ENCODE measurements at regions not wholly inside any gene's neighbourhood (a gene's known extent, or its start where the extent isn't known, plus 50 kb on each side); places are given as distances from the start of the nearest gene placed in this dataset.

GRCh38 chr18:11286431-11286830 lies 137.1 kb upstream of the PIEZO2 start:
- no peaks in the 10 kb centered on the region for H3K79me2 ChIP-seq (ENCODE audit: control insufficient read depth, insufficient read depth, low read length)
- no peak overlapping the region for H2AFZ ChIP-seq (ENCODE audit: low read length)
- H3K36me3 ChIP-seq (ENCODE audit: control insufficient read depth, insufficient read depth, low read length) = no peaks in the 10 kb centered on the region
- H3K27ac ChIP-seq (ENCODE audit: insufficient read depth, low read length) = no peak overlapping the region
- TF ChIP-seq EZH2 (IDR thresholded peaks at IDR 0.05; ENCODE audit: low read length, missing control alignments) = no peak
- no peak for TF ChIP-seq CTCF (conservative IDR thresholded peaks at IDR 0.05 in 1 of 2, IDR thresholded peaks at IDR 0.05 in 1 of 2; ENCODE audit: low read depth in 1 of 2, low read length in 2 of 2)
- H3K4me1 ChIP-seq (ENCODE audit: control insufficient read depth, extremely low read depth, insufficient read depth, low read length) = no peaks in the 10 kb centered on the region
- no peak for DNase-seq (ENCODE audit: low read depth in 2 of 2)
- H3K27me3 ChIP-seq (ENCODE audit: control insufficient read depth, insufficient read depth, low read length) = no peaks in the 10 kb centered on the region
- H3K4me3 ChIP-seq (replicated peaks in 1 of 4; ENCODE audit: control extremely low read depth in 1 of 4, insufficient read depth in 1 of 4, low read depth in 3 of 4, low read length in 4 of 4) = no peak overlapping the region
- no peak overlapping the region for H3K4me2 ChIP-seq (ENCODE audit: extremely low read depth, insufficient read depth, low read length)
- no peak overlapping the region for H3K9ac ChIP-seq (ENCODE audit: insufficient read depth, low read length)
- no peaks in the 10 kb centered on the region for H4K20me1 ChIP-seq (ENCODE audit: control insufficient read depth, extremely low read depth, insufficient read depth, low read length)
- no peaks in the 10 kb centered on the region for H3K9me3 ChIP-seq (ENCODE audit: control insufficient read depth, insufficient read depth, low read depth, low read length)

- DNase-seq (ENCODE audit: low read depth in 2 of 2) = no peak
- no peak overlapping the region for H2AFZ ChIP-seq (ENCODE audit: low read length)
Observed at GRCh38 chr18:11284811-11285210, 135.4 kb upstream of the PIEZO2 start.

GRCh38 chr18:11284349-11284748 lies 135.0 kb upstream of the PIEZO2 start:
- H3K4me3 ChIP-seq (replicated peaks in 1 of 4; ENCODE audit: control extremely low read depth in 1 of 4, insufficient read depth in 1 of 4, low read depth in 3 of 4, low read length in 4 of 4) = no peak overlapping the region
- H2AFZ ChIP-seq (ENCODE audit: low read length) = no peak overlapping the region
- H3K27me3 ChIP-seq (ENCODE audit: control insufficient read depth, insufficient read depth, low read length) = no peaks in the 10 kb centered on the region
- no peaks in the 10 kb centered on the region for H4K20me1 ChIP-seq (ENCODE audit: control insufficient read depth, extremely low read depth, insufficient read depth, low read length)
- TF ChIP-seq EZH2 (IDR thresholded peaks at IDR 0.05; ENCODE audit: low read length, missing control alignments) (no peak), CTCF (conservative IDR thresholded peaks at IDR 0.05 in 1 of 2, IDR thresholded peaks at IDR 0.05 in 1 of 2; ENCODE audit: low read depth in 1 of 2, low read length in 2 of 2) (no peak)
- H3K9me3 ChIP-seq (ENCODE audit: control insufficient read depth, insufficient read depth, low read depth, low read length) = no peaks in the 10 kb centered on the region
- H3K27ac ChIP-seq (ENCODE audit: insufficient read depth, low read length) = no peak overlapping the region
- no peak overlapping the region for H3K4me2 ChIP-seq (ENCODE audit: extremely low read depth, insufficient read depth, low read length)
- no peak overlapping the region for H3K9ac ChIP-seq (ENCODE audit: insufficient read depth, low read length)
- no peaks in the 10 kb centered on the region for H3K36me3 ChIP-seq (ENCODE audit: control insufficient read depth, insufficient read depth, low read length)
- no peaks in the 10 kb centered on the region for H3K4me1 ChIP-seq (ENCODE audit: control insufficient read depth, extremely low read depth, insufficient read depth, low read length)
- DNase-seq (ENCODE audit: low read depth in 2 of 2) = no peak
- no peaks in the 10 kb centered on the region for H3K79me2 ChIP-seq (ENCODE audit: control insufficient read depth, insufficient read depth, low read length)

More at GRCh38 chr18:11284811-11285210, 135.4 kb upstream of the PIEZO2 start:
- TF ChIP-seq EZH2 (IDR thresholded peaks at IDR 0.05; ENCODE audit: low read length, missing control alignments) (no peak), CTCF (conservative IDR thresholded peaks at IDR 0.05 in 1 of 2, IDR thresholded peaks at IDR 0.05 in 1 of 2; ENCODE audit: low read depth in 1 of 2, low read length in 2 of 2) (no peak)
- H3K27ac ChIP-seq (ENCODE audit: insufficient read depth, low read length) = no peak overlapping the region
- no peaks in the 10 kb centered on the region for H3K79me2 ChIP-seq (ENCODE audit: control insufficient read depth, insufficient read depth, low read length)
- H3K9me3 ChIP-seq (ENCODE audit: control insufficient read depth, insufficient read depth, low read depth, low read length) = no peaks in the 10 kb centered on the region
- H4K20me1 ChIP-seq (ENCODE audit: control insufficient read depth, extremely low read depth, insufficient read depth, low read length) = no peaks in the 10 kb centered on the region
- H3K36me3 ChIP-seq (ENCODE audit: control insufficient read depth, insufficient read depth, low read length) = no peaks in the 10 kb centered on the region
- no peak overlapping the region for H3K4me3 ChIP-seq (replicated peaks in 1 of 4; ENCODE audit: control extremely low read depth in 1 of 4, insufficient read depth in 1 of 4, low read depth in 3 of 4, low read length in 4 of 4)
- H3K4me2 ChIP-seq (ENCODE audit: extremely low read depth, insufficient read depth, low read length) = no peak overlapping the region
- H3K9ac ChIP-seq (ENCODE audit: insufficient read depth, low read length) = no peak overlapping the region
- H3K27me3 ChIP-seq (ENCODE audit: control insufficient read depth, insufficient read depth, low read length) = no peaks in the 10 kb centered on the region
- no peaks in the 10 kb centered on the region for H3K4me1 ChIP-seq (ENCODE audit: control insufficient read depth, extremely low read depth, insufficient read depth, low read length)
